Activated CD4-positive, alpha-beta T cell treated with anti-CD3 and anti-CD28 coated beads, Interleukin-2, amount 10 ng/mL, durations not matched to agents 24 days and 14 days (primary cell): ENCODE measurements at regions not wholly inside any gene's neighbourhood (a gene's known extent, or its start where the extent isn't known, plus 50 kb on each side); places are given as distances from the start of the nearest gene placed in this dataset.

Source experiments
- DNase-seq: peaks from one replicate; pipeline ENCODE4 v3.0.0; 2022
- H3K27ac Mint-ChIP-seq: one replicate; pipeline ENCODE4 v1.8.0; 2022; ENCODE audit warnings: mild to moderate bottlenecking, mixed read lengths
- H3K27me3 Mint-ChIP-seq: one replicate; pipeline ENCODE4 v1.8.0; 2022; ENCODE audit warnings: mixed read lengths
- H3K36me3 Mint-ChIP-seq: one replicate; pipeline ENCODE4 v1.8.0; 2022; ENCODE audit warnings: low read depth, mild to moderate bottlenecking, mixed read lengths
- H3K4me1 Mint-ChIP-seq: one replicate; pipeline ENCODE4 v1.8.0; 2021; ENCODE audit warnings: mixed read lengths
- H3K4me3 Mint-ChIP-seq: one replicate; pipeline ENCODE4 v1.8.0; 2022; ENCODE audit warnings: mild to moderate bottlenecking, moderate library complexity, mixed read lengths
- H3K9me3 Mint-ChIP-seq: one replicate; pipeline ENCODE4 v1.8.0; 2021; ENCODE audit warnings: mixed read lengths
- intact Hi-C: fragments of 100-400 bp; cut with micrococcal nuclease; formaldehyde crosslinking; loops from one replicate; pipeline ENCODE4 v1.15.1; 2023

GRCh38 chr2:151174127-151174526 lies 87.5 kb downstream of the RBM43 start:
- Mint-ChIP-seq H3K27ac (no peak overlapping the region), H3K4me3 (no peak overlapping the region), H3K9me3 (no peaks in the 10 kb centered on the region), H3K27me3 (peaks cover 2% of the 10 kb centered on the region), H3K4me1 (no peaks in the 10 kb centered on the region), H3K36me3 (no peaks in the 10 kb centered on the region)
- intact Hi-C loops: no loop called here
- DNase-seq: no peak

DNA sequence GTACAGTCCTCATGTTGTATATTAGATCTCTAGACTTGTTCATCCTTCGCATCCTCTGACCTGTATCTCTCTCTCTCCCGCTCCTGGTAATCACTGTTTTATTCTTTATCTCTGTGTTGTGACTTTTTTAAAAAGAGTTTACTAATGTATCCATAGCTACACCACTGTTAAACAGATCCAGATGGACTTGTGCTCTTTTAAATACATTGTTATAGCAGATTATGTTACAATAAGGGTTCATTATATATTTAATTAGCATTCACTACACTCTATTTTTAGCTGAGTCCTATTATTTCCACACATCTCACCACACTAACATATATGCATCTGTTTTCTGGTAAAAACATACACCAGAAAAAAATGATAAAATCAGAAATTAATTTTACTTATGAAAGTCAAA lies 90.5 kb downstream of the RBM43 start:
- H3K27me3 Mint-ChIP-seq: peaks cover 2% of the 10 kb centered on the region
- no peaks in the 10 kb centered on the region for H3K9me3 Mint-ChIP-seq
- no peaks in the 10 kb centered on the region for H3K36me3 Mint-ChIP-seq
- no peak overlapping the region for H3K4me3 Mint-ChIP-seq
- no peak overlapping the region for H3K27ac Mint-ChIP-seq
- H3K4me1 Mint-ChIP-seq: no peaks in the 10 kb centered on the region
- intact Hi-C loops: no loop called here
- DNase-seq: no peak

- H3K27ac Mint-ChIP-seq: no peak overlapping the region
- no peaks in the 10 kb centered on the region for H3K4me1 Mint-ChIP-seq
- no peaks in the 10 kb centered on the region for H3K9me3 Mint-ChIP-seq
- intact Hi-C loops: no loop called here
- H3K4me3 Mint-ChIP-seq: no peak overlapping the region
- DNase-seq: no peak
- no peaks in the 10 kb centered on the region for H3K36me3 Mint-ChIP-seq
- H3K27me3 Mint-ChIP-seq: peaks cover 17% of the 10 kb centered on the region
Observed at GRCh38 chr2:151166410-151166809, 95.3 kb downstream of the RBM43 start.

DNA sequence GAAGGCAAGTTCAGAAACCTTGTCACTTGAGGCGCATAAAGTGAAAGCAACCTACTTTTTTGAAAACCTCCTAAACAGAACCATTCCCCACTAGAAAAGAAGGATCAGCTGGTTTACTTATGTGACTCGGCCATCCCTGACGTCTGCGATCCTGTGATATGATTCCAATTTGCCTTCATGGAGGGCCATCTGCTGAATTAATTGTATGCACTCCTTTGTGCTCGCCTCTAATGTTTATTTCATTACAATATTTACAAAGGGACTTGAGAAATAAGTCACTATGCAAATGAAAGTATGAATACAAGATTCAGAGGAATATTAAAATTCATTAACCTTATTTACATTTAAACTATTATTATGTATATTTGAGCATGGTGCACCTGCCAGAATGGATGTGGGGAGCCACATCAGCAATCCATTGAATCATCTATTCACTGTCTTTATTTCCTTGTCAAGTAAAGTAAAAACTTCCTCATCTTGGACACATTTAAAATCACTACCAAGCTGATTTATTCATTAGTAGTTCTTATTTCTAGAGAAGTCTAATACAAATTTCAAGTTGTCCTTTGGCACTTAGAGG lies 96.5 kb downstream of the RBM43 start:
- no peaks in the 10 kb centered on the region for H3K36me3 Mint-ChIP-seq
- intact Hi-C loops: no loop called here
- H3K4me3 Mint-ChIP-seq: no peak overlapping the region
- H3K27me3 Mint-ChIP-seq: peaks cover 21% of the 10 kb centered on the region
- H3K9me3 Mint-ChIP-seq: no peaks in the 10 kb centered on the region
- H3K4me1 Mint-ChIP-seq: no peaks in the 10 kb centered on the region
- DNase-seq: no peak
- no peak overlapping the region for H3K27ac Mint-ChIP-seq

DNA sequence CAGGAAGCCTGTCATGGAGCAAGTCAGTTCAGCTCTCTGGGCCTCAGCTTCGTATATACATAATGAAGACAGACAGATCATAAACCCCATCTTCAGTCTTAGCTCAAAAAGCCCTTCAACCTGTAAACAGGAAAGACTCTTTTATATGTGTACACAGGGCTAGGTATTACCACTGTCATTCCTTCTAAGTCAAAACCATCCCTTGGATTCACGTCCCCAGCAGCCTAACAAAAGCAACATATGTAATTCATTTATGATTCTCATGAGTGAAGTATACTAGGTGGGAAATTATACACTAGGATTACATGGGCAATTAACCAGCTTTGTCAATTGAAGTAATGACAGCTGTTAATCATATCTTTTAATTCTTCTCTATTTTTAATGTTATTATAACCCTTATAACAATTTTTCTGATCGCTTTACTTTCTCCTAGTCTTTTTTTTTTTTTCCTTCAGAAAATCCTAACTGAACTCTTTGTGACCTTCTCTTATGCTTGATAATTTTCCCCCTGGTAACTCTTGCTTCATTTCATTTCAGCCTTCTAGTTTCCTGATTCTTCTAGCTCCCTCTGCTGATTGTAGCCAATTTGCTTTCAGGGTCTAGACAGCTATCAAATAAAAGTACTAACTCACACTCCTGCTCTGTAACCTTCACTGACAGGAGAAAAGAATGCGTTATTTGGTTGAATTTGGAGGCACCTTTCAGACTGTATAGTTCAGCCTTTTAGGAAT lies 99.7 kb downstream of the RBM43 start:
- peaks cover 25% of the 10 kb centered on the region for H3K27me3 Mint-ChIP-seq
- no peak for DNase-seq
- H3K36me3 Mint-ChIP-seq: no peaks in the 10 kb centered on the region
- intact Hi-C loops: no loop called here
- no peak overlapping the region for H3K4me3 Mint-ChIP-seq
- H3K27ac Mint-ChIP-seq: no peak overlapping the region
- H3K9me3 Mint-ChIP-seq: no peaks in the 10 kb centered on the region
- H3K4me1 Mint-ChIP-seq: no peaks in the 10 kb centered on the region

- H3K4me3 Mint-ChIP-seq: no peak overlapping the region
- no peaks in the 10 kb centered on the region for H3K4me1 Mint-ChIP-seq
- H3K36me3 Mint-ChIP-seq: no peaks in the 10 kb centered on the region
- DNase-seq: no peak
- H3K9me3 Mint-ChIP-seq: no peaks in the 10 kb centered on the region
- intact Hi-C loops: no loop called here
- H3K27ac Mint-ChIP-seq: no peak overlapping the region
- peaks cover 27% of the 10 kb centered on the region for H3K27me3 Mint-ChIP-seq
Observed at GRCh38 chr2:151159109-151159662, 102.5 kb downstream of the RBM43 start.

GRCh38 chr2:151157000-151157735 lies 104.5 kb downstream of the RBM43 start:
- intact Hi-C loops: no loop called here
- Mint-ChIP-seq H3K27ac (no peak overlapping the region), H3K4me3 (no peak overlapping the region), H3K27me3 (peaks cover 19% of the 10 kb centered on the region), H3K9me3 (no peaks in the 10 kb centered on the region), H3K4me1 (no peaks in the 10 kb centered on the region), H3K36me3 (no peaks in the 10 kb centered on the region)
- no peak for DNase-seq

- H3K27me3 Mint-ChIP-seq: peaks cover 17% of the 10 kb centered on the region
- H3K9me3 Mint-ChIP-seq: no peaks in the 10 kb centered on the region
- no peak for DNase-seq
- no peak overlapping the region for H3K27ac Mint-ChIP-seq
- H3K4me1 Mint-ChIP-seq: no peaks in the 10 kb centered on the region
- H3K36me3 Mint-ChIP-seq: no peaks in the 10 kb centered on the region
- intact Hi-C loops: no loop called here
- no peak overlapping the region for H3K4me3 Mint-ChIP-seq
Observed at GRCh38 chr2:151156431-151156830, 105.2 kb downstream of the RBM43 start.

DNA sequence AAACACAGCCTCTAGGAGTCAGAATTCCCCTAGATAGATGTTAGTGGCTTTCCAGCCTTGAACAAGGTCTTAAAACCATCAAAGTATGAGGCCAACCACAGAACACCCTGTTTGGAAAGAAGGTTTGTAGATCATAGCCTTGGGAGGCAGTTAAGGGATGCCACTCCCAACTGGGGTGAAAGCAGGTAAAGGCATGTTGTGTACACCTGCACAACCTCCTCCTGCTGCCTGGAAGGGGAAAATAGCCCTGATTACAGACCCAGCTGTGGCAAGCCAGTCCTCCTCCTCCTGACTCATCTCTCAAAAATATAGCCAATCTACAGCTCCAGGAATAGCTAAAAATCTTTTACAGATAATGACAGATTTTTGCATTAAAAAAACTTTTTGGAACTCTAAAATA lies 108.1 kb downstream of the RBM43 start:
- intact Hi-C loops: no loop called here
- Mint-ChIP-seq H3K27me3 (peaks cover 19% of the 10 kb centered on the region), H3K4me3 (no peak overlapping the region)

DNA sequence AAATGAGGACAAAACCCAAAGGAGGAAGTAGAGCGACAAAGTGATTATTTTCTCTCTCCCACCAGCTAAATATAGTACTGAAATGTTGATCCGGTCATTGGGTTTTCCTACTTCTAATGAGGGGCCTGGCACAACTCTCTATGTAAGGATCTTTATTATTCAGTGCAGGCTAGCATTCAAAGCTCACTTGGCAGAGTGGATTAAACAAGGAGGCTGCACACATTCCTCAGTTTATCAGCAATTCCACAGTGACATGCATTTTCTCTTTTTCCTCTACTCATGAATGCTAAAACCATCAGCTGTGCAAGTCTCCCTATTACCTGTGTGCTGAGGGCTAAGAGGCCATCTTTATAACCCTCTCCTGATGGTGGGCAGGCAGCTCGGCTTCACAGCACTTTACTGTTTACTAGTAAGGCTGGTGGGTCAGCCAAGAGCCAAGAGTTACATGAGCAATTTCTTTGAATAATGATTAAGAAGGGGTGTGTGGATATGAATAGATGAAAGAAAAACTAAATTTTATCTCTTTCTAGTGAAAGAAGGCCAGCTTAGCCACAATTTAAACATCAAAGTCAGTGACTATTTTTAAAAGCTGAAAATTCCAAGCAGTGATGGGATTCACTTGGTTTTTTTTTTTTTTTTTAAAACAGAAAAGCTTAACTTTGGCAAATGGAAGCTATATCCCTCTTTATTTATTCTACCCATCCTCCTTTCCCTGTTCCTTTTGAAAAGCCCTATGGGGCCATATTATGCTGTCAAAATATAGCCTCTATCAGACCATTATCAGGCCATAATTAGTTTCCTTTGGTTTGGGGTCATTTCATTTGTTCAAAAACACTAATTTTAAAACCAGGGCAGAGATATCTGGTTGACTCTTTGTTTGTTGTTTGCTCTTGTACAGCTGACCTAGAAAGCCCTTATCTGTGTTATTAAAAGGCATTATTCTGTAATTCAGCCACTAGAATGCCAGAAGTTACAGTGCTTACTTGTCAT lies 111.0 kb downstream of the RBM43 start:
- H3K36me3 Mint-ChIP-seq: no peaks in the 10 kb centered on the region
- H3K27ac Mint-ChIP-seq: no peak overlapping the region
- H3K9me3 Mint-ChIP-seq: no peaks in the 10 kb centered on the region
- H3K4me1 Mint-ChIP-seq: no peaks in the 10 kb centered on the region
- no peak for DNase-seq
- H3K4me3 Mint-ChIP-seq: no peak overlapping the region
- intact Hi-C loops: no loop called here
- peaks cover 18% of the 10 kb centered on the region for H3K27me3 Mint-ChIP-seq

More for the DNA sequence above, 108.1 kb downstream of the RBM43 start:
- no peak overlapping the region for H3K27ac Mint-ChIP-seq
- H3K4me1 Mint-ChIP-seq: no peaks in the 10 kb centered on the region
- H3K9me3 Mint-ChIP-seq: no peaks in the 10 kb centered on the region
- no peaks in the 10 kb centered on the region for H3K36me3 Mint-ChIP-seq
- DNase-seq: no peak

GRCh38 chr2:151138507-151138906 lies 123.2 kb downstream of the RBM43 start:
- Mint-ChIP-seq H3K27ac (no peak overlapping the region), H3K36me3 (no peaks in the 10 kb centered on the region)
- intact Hi-C loops: no loop called here

DNA sequence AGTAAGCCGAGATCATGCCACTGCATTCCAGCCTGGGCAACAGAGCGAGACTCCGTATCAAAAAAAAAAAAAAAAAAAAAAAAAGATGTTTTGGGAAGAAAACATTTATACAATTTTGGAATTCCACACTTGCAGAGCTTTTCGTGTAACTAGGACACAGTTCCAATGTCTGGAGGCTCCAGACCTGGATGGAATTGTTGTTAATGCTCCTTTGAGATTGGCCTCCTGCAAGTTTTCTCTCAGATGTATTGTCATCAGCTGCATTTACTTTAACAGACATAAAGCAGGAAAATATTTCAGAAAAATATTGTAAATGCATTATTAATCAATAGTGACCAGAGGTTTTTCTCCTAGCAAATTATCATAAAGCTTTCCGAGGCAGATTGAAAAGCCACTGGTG lies 124.1 kb downstream of the RBM43 start:
- Mint-ChIP-seq H3K36me3 (no peaks in the 10 kb centered on the region), H3K27me3 (no peaks in the 10 kb centered on the region), H3K27ac (no peak overlapping the region), H3K9me3 (no peaks in the 10 kb centered on the region), H3K4me1 (no peaks in the 10 kb centered on the region), H3K4me3 (no peak overlapping the region)
- DNase-seq: no peak
- intact Hi-C loops: no loop called here

More at GRCh38 chr2:151138507-151138906, 123.2 kb downstream of the RBM43 start:
- DNase-seq: no peak
- no peaks in the 10 kb centered on the region for H3K4me1 Mint-ChIP-seq
- H3K9me3 Mint-ChIP-seq: no peaks in the 10 kb centered on the region
- no peak overlapping the region for H3K4me3 Mint-ChIP-seq
- no peaks in the 10 kb centered on the region for H3K27me3 Mint-ChIP-seq

DNA sequence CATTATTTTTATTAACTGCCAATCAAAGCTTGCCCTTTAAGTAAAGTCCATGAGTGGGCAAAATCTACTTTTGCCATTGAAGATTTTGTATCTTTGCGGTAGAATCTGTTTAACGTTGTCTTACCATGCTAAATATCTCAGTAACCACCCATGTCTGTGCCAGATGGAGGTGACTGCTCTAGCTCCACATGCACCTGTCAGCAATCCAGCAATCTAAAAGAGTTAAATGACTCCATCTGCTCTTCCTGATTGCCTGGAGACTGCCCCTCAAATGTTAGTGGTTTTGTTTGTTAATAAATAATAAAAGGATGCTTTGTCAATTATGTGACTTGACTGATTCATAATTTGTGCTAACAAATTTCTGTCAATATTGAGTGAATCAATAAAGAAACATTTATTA lies 141.7 kb downstream of the RBM43 start:
- intact Hi-C loops: no loop called here
- no peaks in the 10 kb centered on the region for H3K9me3 Mint-ChIP-seq
- no peaks in the 10 kb centered on the region for H3K36me3 Mint-ChIP-seq
- no peak overlapping the region for H3K27ac Mint-ChIP-seq
- H3K27me3 Mint-ChIP-seq: no peaks in the 10 kb centered on the region
- no peaks in the 10 kb centered on the region for H3K4me1 Mint-ChIP-seq
- H3K4me3 Mint-ChIP-seq: no peak overlapping the region
- DNase-seq: no peak
